ENCODE measurements at regions not wholly inside any gene's neighbourhood (a gene's known extent, or its start where the extent isn't known, plus 50 kb on each side); places are given as distances from the start of the nearest gene placed in this dataset.
"Not testable (repeated sequence)": the region's sequence is repeated elsewhere in the genome, so short reads cannot be mapped to it uniquely, and the experiment has no call there.

- Mint-ChIP-seq H3K4me3 (no peak overlapping the region), H3K36me3 (no peaks in the 10 kb centered on the region), H3K27me3 (no peaks in the 10 kb centered on the region), H3K9me3 (no peaks in the 10 kb centered on the region), H3K27ac (no peak overlapping the region), H3K4me1 (peaks cover 12 to 31% of the 10 kb centered on the region in 2 donors)
- DNase-seq = no peak
- no peak for ATAC-seq (replicated peaks)
Observed at GRCh38 chr2:176934131-176934530, 278.5 kb upstream of the HNRNPA3 start.

DNA sequence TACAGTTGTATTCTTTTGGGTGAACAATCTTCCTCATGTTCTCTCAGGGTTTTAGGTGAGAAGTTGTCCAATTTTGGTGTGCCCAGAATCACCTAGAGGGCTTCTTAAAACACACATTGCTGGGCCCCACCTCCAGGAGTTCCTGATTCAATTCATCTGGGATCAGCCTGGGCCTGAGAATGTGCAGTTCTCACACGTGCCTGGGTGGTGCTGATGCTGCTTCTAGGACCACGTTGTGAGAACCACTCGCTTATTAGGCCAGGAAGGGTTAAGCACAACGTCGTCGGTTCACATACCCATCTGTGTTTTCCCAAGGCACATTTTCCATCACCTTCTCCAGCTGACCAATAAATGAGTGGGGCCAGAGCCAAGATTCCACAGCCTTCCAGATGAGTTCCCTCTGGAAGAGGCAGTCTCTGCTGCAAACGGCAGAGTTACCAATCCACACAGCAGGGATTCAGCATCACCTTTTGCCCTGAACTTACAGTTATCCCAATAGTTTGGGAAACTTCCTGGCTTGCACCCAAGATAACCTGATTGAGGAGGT, 277.7 kb upstream of the HNRNPA3 start:
- Mint-ChIP-seq H3K27ac (no peak overlapping the region), H3K27me3 (no peaks in the 10 kb centered on the region), H3K4me1 (peaks cover 12 to 31% of the 10 kb centered on the region in 2 donors)

DNA sequence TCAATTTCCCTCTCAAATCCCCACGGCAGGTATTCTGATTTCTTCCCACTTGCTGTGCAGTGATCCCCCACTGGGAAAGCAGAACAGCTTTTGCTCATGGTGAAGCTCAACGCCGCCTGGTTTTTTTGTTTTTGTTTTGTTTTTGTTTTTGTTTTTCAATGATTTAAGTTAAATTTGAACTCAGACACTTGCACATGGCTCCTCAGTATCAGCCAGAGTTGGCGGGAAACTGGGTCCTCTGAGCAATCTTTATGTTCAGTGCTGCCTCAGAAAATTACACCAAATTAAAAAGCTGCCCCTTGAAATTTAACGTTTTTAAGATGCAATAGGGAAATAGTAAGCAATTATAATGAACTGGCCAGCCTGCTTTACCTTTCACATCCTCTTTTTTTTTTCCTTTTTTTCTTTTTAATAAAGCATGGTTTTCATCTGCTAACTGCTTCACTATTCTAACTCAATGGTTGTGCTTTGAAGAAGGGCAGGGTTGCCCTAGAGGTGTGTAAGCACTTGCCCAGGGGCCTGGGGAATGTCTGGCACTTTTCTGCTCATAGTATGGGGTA, 277.0 kb upstream of the HNRNPA3 start:
- ATAC-seq (replicated peaks) = no peak
- no peak for DNase-seq
- Mint-ChIP-seq H3K9me3 (no peaks in the 10 kb centered on the region), H3K36me3 (no peaks in the 10 kb centered on the region), H3K4me1 (peaks cover 12 to 31% of the 10 kb centered on the region in 2 donors), H3K4me3 (no peak overlapping the region), H3K27ac (no peak overlapping the region), H3K27me3 (no peaks in the 10 kb centered on the region)

More for the DNA sequence above, 277.7 kb upstream of the HNRNPA3 start:
- Mint-ChIP-seq H3K4me3 (no peak overlapping the region), H3K36me3 (no peaks in the 10 kb centered on the region), H3K9me3 (no peaks in the 10 kb centered on the region)
- ATAC-seq (replicated peaks) = no peak
- DNase-seq = no peak

DNA sequence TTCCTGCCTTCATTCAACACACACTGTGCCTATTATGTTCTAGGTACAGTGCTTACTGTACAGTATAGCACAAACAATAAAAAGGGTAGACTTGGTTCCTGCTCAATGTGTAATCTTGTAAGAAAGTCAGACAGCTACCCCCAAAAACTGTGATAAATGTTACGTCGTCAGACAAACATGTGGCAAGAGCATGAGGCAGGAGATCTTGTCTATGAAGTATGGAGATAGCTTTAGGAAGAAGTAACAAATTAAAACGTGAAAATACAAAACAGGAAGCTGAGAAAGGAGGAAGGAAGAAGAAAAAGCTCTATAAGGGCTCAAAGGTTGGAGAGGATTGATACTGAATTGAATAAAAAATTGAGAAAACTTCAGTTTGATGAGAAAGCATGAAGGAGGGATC, 276.2 kb upstream of the HNRNPA3 start:
- ATAC-seq (replicated peaks) (no peak), DNase-seq (no peak)
- Mint-ChIP-seq H3K36me3 (no peaks in the 10 kb centered on the region), H3K4me1 (peaks cover 10 to 26% of the 10 kb centered on the region in 2 donors), H3K9me3 (no peaks in the 10 kb centered on the region), H3K27ac (no peak overlapping the region), H3K4me3 (no peak overlapping the region), H3K27me3 (peaks cover 0 to 4% of the 10 kb centered on the region in 2 donors)

GRCh38 chr2:176944998-176945397, 267.6 kb upstream of the HNRNPA3 start:
- ATAC-seq (replicated peaks) (no peak), DNase-seq (no peak)
- Mint-ChIP-seq H3K27ac (no peak overlapping the region), H3K27me3 (peaks cover 2 to 4% of the 10 kb centered on the region in 2 donors), H3K4me3 (no peak overlapping the region), H3K36me3 (no peaks in the 10 kb centered on the region), H3K9me3 (peaks cover 0 to under 1% of the 10 kb centered on the region in 2 donors), H3K4me1 (no peaks in the 10 kb centered on the region)

- peaks cover 0 to 4% of the 10 kb centered on the region in 2 donors for H3K36me3 Mint-ChIP-seq
- H3K4me1 Mint-ChIP-seq = no peaks in the 10 kb centered on the region
- ATAC-seq (replicated peaks) = no peak
- no peak overlapping the region for H3K4me3 Mint-ChIP-seq
- peaks cover 5 to 6% of the 10 kb centered on the region in 2 donors for H3K9me3 Mint-ChIP-seq
- H3K27ac Mint-ChIP-seq = no peak overlapping the region
- peaks cover 0 to 8% of the 10 kb centered on the region in 2 donors for H3K27me3 Mint-ChIP-seq
- no peak for DNase-seq
Observed at GRCh38 chr2:176947754-176948153, 264.8 kb upstream of the HNRNPA3 start.

DNA sequence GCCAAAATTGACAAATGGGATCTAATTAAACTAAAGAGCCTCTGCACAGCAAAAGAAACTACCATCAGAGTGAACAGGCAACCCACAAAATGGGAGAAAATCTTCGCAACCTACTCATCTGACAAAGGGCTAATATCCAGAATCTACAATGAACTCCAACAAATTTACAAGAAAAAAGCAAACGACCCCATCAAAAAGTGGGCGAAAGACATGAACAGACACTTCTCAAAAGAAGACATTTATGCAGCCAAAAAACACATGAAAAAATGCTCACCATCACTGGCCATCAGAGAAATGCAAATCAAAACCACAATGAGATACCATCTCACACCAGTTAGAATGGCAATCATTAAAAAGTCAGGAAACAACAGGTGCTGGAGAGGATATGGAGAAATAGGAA, 261.4 kb upstream of the HNRNPA3 start:
- H3K27me3 Mint-ChIP-seq, DNase-seq, H3K4me1 Mint-ChIP-seq: not testable (repeated sequence)

GRCh38 chr2:176956791-176957190, 255.8 kb upstream of the HNRNPA3 start:
- H3K27ac Mint-ChIP-seq = no peak overlapping the region

More for the DNA sequence above, 261.4 kb upstream of the HNRNPA3 start:
- H3K36me3 Mint-ChIP-seq; H3K4me3 Mint-ChIP-seq; ATAC-seq (replicated peaks); H3K9me3 Mint-ChIP-seq; H3K27ac Mint-ChIP-seq: not testable (repeated sequence)

GRCh38 chr2:176959614-176960013, 253.0 kb upstream of the HNRNPA3 start:
- ATAC-seq (replicated peaks) (no peak), DNase-seq (no peak)
- Mint-ChIP-seq H3K9me3 (no peaks in the 10 kb centered on the region), H3K27me3 (peaks cover 4 to 12% of the 10 kb centered on the region in 2 donors), H3K27ac (no peak overlapping the region), H3K4me3 (no peak overlapping the region), H3K36me3 (no peaks in the 10 kb centered on the region), H3K4me1 (no peaks in the 10 kb centered on the region)

More at GRCh38 chr2:176956791-176957190, 255.8 kb upstream of the HNRNPA3 start:
- H3K4me3 Mint-ChIP-seq = no peak overlapping the region
- H3K27me3 Mint-ChIP-seq = peaks cover 0 to 6% of the 10 kb centered on the region in 2 donors
- H3K9me3 Mint-ChIP-seq = no peaks in the 10 kb centered on the region
- no peak for ATAC-seq (replicated peaks)
- H3K36me3 Mint-ChIP-seq = no peaks in the 10 kb centered on the region
- no peaks in the 10 kb centered on the region for H3K4me1 Mint-ChIP-seq
- DNase-seq = no peak

GRCh38 chr2:176960061-176960460, 252.5 kb upstream of the HNRNPA3 start:
- H3K27ac Mint-ChIP-seq = no peak overlapping the region
- H3K27me3 Mint-ChIP-seq = peaks cover 4 to 12% of the 10 kb centered on the region in 2 donors
- no peaks in the 10 kb centered on the region for H3K4me1 Mint-ChIP-seq
- DNase-seq (no peak), ATAC-seq (replicated peaks) (no peak)
- H3K9me3 Mint-ChIP-seq = no peaks in the 10 kb centered on the region
- H3K4me3 Mint-ChIP-seq = no peak overlapping the region
- no peaks in the 10 kb centered on the region for H3K36me3 Mint-ChIP-seq

- peaks cover 4 to 12% of the 10 kb centered on the region in 2 donors for H3K27me3 Mint-ChIP-seq
- DNase-seq (no peak), ATAC-seq (replicated peaks) (no peak)
- no peaks in the 10 kb centered on the region for H3K9me3 Mint-ChIP-seq
- no peak overlapping the region for H3K27ac Mint-ChIP-seq
- H3K36me3 Mint-ChIP-seq = no peaks in the 10 kb centered on the region
- H3K4me1 Mint-ChIP-seq = no peaks in the 10 kb centered on the region
- no peak overlapping the region for H3K4me3 Mint-ChIP-seq
Observed at GRCh38 chr2:176960736-176961520, 251.7 kb upstream of the HNRNPA3 start.

DNA sequence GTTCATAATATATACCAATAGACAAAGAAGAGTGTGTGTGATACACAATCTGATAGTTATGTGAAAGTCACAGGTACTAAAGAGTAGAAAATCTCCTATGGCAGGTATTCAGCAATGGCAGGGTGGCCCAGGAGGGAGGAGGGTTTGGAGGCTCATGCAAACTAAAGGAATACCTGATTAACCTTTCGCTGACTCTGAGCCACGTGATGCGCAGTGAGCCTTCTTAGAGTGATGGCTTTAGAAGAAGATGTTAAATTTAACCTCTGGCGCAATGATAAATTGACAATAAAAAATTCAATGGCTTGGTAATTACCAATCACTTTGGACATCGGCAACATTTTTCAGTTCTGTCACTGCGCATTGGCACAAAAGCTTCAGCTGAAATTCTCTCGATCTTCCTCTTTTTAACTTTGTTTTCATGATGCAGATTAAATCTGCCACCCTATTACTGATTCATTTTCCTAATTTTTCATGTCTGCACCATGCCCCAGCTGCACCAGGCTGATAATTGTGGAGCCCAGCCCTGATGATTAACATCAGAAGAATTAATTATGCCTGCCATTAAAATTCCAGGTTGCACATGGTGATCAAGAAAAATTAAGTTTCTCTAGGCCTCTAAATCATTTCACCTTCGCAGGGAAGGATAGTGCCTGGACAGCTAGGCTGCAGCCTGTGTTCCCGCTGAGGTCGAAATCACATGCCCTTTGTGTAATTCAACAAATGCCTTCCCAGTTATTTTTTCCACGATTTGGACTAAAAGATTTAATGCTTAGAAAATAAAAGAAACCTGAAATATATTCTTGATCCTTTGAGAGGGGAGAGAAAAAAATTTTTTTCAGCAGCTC, 250.6 kb upstream of the HNRNPA3 start:
- no peaks in the 10 kb centered on the region for H3K36me3 Mint-ChIP-seq
- no peak overlapping the region for H3K4me3 Mint-ChIP-seq
- ATAC-seq (replicated peaks) (no peak), DNase-seq (no peak)
- H3K9me3 Mint-ChIP-seq = no peaks in the 10 kb centered on the region
- no peak overlapping the region for H3K27ac Mint-ChIP-seq
- peaks cover 4 to 12% of the 10 kb centered on the region in 2 donors for H3K27me3 Mint-ChIP-seq
- no peaks in the 10 kb centered on the region for H3K4me1 Mint-ChIP-seq

DNA sequence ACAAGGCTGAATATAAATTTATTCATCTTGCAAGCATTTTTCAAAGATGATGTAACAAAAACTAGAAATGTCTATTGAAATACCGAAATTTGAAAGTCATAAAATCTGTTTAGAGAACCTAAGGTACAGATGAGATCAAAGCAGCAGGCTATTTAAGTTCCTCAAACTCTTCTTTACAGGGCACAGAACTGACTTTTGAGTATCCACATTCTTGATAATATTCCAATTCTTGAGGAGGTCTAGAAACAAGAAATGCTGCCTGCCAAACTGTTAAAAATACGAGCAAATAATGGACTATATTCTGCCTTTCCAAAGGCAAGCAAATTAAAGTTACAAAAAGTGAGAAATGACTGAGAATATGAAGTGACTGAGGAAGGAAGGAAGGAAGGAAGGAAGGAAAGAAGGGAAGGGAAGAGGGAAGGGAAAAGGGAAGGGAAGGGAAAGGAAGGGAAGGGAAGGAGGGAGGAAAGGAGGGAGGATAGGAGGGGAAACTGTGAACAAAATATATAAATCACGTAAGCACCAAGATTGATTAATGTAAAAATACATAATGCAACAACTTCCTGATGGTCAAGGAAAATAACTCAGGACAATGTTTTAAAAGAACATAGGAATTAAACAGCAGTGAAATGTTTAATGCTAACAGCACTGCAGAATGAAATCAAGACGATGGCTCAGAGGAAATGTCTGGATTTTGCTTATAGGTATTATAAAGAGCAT, 248.9 kb upstream of the HNRNPA3 start:
- Mint-ChIP-seq H3K27me3 (peaks cover 4 to 6% of the 10 kb centered on the region in 2 donors), H3K9me3 (no peaks in the 10 kb centered on the region), H3K4me3 (no peak overlapping the region), H3K36me3 (no peaks in the 10 kb centered on the region), H3K27ac (no peak overlapping the region), H3K4me1 (no peaks in the 10 kb centered on the region)
- ATAC-seq (replicated peaks) = no peak
- no peak for DNase-seq
